ENCODE measurements at regions not wholly inside any gene's neighbourhood (a gene's known extent, or its start where the extent isn't known, plus 50 kb on each side); places are given as distances from the start of the nearest gene placed in this dataset.

- no peak for TF ChIP-seq POLR2A (IDR thresholded peaks at IDR 0.05)
- no peak for DNase-seq
- Histone ChIP-seq H3K36me3 (no peaks in the 10 kb centered on the region), H3K27me3 (no peaks in the 10 kb centered on the region), H3K4me3 (no peak overlapping the region), H3K9me3 (no peaks in the 10 kb centered on the region), H3K4me1 (no peaks in the 10 kb centered on the region), H3K27ac (no peak overlapping the region)
- intact Hi-C loops (cut with DNase I), result no loop called here
- WGBS, 2 donors, result 86 to 96% methylated on average over 7 to 9 of the region's 9 CpGs
Measured at GRCh38 chr12:97260786-97261185, 201.8 kb upstream of the RMST start.

DNA sequence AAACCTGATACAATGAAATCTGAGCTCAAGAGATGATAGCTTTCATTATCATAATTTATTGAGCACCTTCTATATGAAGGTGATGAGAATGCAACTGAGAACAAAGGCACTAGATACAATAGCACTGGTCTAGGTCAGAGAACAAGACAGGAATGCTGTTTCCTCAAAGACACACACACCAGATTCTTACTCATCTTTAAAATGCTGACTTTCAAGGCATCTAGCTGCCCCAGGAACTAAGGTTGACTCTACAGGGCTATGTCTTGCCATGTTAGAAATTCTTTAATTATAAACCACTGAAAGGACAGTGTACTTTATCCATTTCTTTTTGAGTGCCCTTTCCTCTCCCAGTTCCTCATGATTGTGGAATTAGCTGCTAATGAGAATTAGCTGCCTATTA, 195.4 kb upstream of the RMST start:
- no peak for TF ChIP-seq POLR2A (IDR thresholded peaks at IDR 0.05)
- TF ChIP-seq, protein P1, sequence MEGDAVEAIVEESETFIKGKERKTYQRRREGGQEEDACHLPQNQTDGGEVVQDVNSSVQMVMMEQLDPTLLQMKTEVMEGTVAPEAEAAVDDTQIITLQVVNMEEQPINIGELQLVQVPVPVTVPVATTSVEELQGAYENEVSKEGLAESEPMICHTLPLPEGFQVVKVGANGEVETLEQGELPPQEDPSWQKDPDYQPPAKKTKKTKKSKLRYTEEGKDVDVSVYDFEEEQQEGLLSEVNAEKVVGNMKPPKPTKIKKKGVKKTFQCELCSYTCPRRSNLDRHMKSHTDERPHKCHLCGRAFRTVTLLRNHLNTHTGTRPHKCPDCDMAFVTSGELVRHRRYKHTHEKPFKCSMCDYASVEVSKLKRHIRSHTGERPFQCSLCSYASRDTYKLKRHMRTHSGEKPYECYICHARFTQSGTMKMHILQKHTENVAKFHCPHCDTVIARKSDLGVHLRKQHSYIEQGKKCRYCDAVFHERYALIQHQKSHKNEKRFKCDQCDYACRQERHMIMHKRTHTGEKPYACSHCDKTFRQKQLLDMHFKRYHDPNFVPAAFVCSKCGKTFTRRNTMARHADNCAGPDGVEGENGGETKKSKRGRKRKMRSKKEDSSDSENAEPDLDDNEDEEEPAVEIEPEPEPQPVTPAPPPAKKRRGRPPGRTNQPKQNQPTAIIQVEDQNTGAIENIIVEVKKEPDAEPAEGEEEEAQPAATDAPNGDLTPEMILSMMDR (IDR thresholded peaks at IDR 0.05), result no peak
- intact Hi-C loops (cut with DNase I), result no loop called here
- no peak overlapping the region for H3K27ac ChIP-seq
- no peaks in the 10 kb centered on the region for H3K27me3 ChIP-seq
- no peak overlapping the region for H3K4me3 ChIP-seq
- H3K4me1 ChIP-seq, result no peaks in the 10 kb centered on the region
- H3K36me3 ChIP-seq, result no peaks in the 10 kb centered on the region
- H3K9me3 ChIP-seq, result no peaks in the 10 kb centered on the region
- no peak for DNase-seq

- no peaks in the 10 kb centered on the region for H3K36me3 ChIP-seq
- intact Hi-C loops (cut with DNase I), result no loop called here
- H3K9me3 ChIP-seq, result no peaks in the 10 kb centered on the region
- no peak overlapping the region for H3K4me3 ChIP-seq
- no peaks in the 10 kb centered on the region for H3K27me3 ChIP-seq
- TF ChIP-seq, protein P1 (IDR thresholded peaks at IDR 0.05), result no peak
- no peak for TF ChIP-seq POLR2A (IDR thresholded peaks at IDR 0.05)
- H3K4me1 ChIP-seq, result no peaks in the 10 kb centered on the region
- no peak for DNase-seq
- 48 to 50% methylated on average over 3 of the region's 3 CpGs for WGBS, 2 donors
- no peak overlapping the region for H3K27ac ChIP-seq
Measured at GRCh38 chr12:97267594-97268202, 194.9 kb upstream of the RMST start.

DNA sequence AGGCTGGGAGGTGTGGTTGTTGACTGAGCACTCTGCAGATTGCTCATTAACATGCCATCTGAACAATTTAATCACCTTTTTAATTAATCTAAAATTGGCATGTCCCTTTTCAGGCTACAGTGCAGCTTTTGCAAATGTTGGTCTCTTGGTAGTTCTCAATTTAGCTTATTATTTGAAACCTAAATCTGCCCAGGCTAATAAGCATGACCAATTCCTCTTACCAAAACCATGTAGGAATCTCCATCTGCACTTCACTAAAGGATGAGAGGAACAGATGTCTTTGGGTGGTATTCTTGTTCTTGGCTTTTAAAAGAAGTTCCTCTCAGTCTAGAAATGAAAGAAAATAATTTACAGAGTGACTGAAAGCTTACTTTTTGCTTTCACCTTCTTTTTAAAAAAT, 190.1 kb upstream of the RMST start:
- no peaks in the 10 kb centered on the region for H3K36me3 ChIP-seq
- peaks cover 0 to 14% (median 0%) of the 10 kb centered on the region in 3 donors for H3K4me1 ChIP-seq
- no peaks in the 10 kb centered on the region for H3K9me3 ChIP-seq
- H3K4me3 ChIP-seq, result no peak overlapping the region
- TF ChIP-seq, protein P1 (IDR thresholded peaks at IDR 0.05), result no peak
- TF ChIP-seq POLR2A (IDR thresholded peaks at IDR 0.05), result no peak
- peaks cover 0 to 10% (median 0%) of the 10 kb centered on the region in 4 donors for H3K27me3 ChIP-seq
- H3K27ac ChIP-seq, result no peak overlapping the region
- DNase-seq, result no peak
- intact Hi-C loops (cut with DNase I), result no loop called here

- no peak overlapping the region for H3K4me3 ChIP-seq
- peaks cover 0 to 14% (median 0%) of the 10 kb centered on the region in 3 donors for H3K4me1 ChIP-seq
- intact Hi-C loops (cut with DNase I), result no loop called here
- H3K27me3 ChIP-seq, result peaks cover 0 to 10% (median 0%) of the 10 kb centered on the region in 4 donors
- no peak for DNase-seq
- WGBS, 2 donors, result 46 to 62% methylated on average over 2 of the region's 2 CpGs
- no peak overlapping the region for H3K27ac ChIP-seq
- TF ChIP-seq, protein P1 (IDR thresholded peaks at IDR 0.05), result no peak
- no peak for TF ChIP-seq POLR2A (IDR thresholded peaks at IDR 0.05)
- H3K9me3 ChIP-seq, result no peaks in the 10 kb centered on the region
- H3K36me3 ChIP-seq, result no peaks in the 10 kb centered on the region
Measured at GRCh38 chr12:97274386-97274785, 188.2 kb upstream of the RMST start.

GRCh38 chr12:97275256-97275655, 187.3 kb upstream of the RMST start:
- no peak overlapping the region for H3K4me3 ChIP-seq
- H3K9me3 ChIP-seq, result no peaks in the 10 kb centered on the region
- H3K27me3 ChIP-seq, result peaks cover 0 to 10% (median 0%) of the 10 kb centered on the region in 4 donors
- no peak for TF ChIP-seq POLR2A (IDR thresholded peaks at IDR 0.05)
- TF ChIP-seq, protein P1 (IDR thresholded peaks at IDR 0.05), result no peak
- H3K36me3 ChIP-seq, result no peaks in the 10 kb centered on the region
- WGBS, 2 donors, result 18 to 62% methylated on average over 6 to 12 of the region's 14 CpGs
- no peak overlapping the region for H3K27ac ChIP-seq
- peaks cover 0 to 14% (median 0%) of the 10 kb centered on the region in 3 donors for H3K4me1 ChIP-seq
- DNase-seq, result no peak
- intact Hi-C loops (cut with DNase I), result no loop called here

Data from esophagus squamous epithelium (tissue), 5 donors.